ENCODE measurements at regions not wholly inside any gene's neighbourhood (a gene's known extent, or its start where the extent isn't known, plus 50 kb on each side); places are given as distances from the start of the nearest gene placed in this dataset.

- DNase-seq: no peak
- H3K27me3 ChIP-seq (ENCODE audit: control insufficient read depth, insufficient read depth, low read length): no peaks in the 10 kb centered on the region
- peaks cover 0 to 5% (median 0%) of the 10 kb centered on the region in 3 donors for H3K9me3 ChIP-seq (ENCODE audit: control insufficient read depth in 2 of 3, insufficient read depth in 1 of 3, low read length in 3 of 3)
- intact Hi-C loops (cut with DNase I): no loop called here
- no peak overlapping the region for H3K27ac ChIP-seq (ENCODE audit: low read depth in 2 of 2, low read length in 2 of 2)
- no peaks in the 10 kb centered on the region for H3K4me1 ChIP-seq (ENCODE audit: control insufficient read depth in 2 of 3, insufficient read depth in 2 of 3, low read depth in 1 of 3, low read length in 3 of 3)
- FAIRE-seq: no peak
- no peak overlapping the region for H3K9ac ChIP-seq (ENCODE audit: low read length in 3 of 3)
- H3K36me3 ChIP-seq (ENCODE audit: control insufficient read depth in 2 of 3, insufficient read depth in 3 of 3, low read length in 3 of 3): no peaks in the 10 kb centered on the region
- TF ChIP-seq, protein P1, sequence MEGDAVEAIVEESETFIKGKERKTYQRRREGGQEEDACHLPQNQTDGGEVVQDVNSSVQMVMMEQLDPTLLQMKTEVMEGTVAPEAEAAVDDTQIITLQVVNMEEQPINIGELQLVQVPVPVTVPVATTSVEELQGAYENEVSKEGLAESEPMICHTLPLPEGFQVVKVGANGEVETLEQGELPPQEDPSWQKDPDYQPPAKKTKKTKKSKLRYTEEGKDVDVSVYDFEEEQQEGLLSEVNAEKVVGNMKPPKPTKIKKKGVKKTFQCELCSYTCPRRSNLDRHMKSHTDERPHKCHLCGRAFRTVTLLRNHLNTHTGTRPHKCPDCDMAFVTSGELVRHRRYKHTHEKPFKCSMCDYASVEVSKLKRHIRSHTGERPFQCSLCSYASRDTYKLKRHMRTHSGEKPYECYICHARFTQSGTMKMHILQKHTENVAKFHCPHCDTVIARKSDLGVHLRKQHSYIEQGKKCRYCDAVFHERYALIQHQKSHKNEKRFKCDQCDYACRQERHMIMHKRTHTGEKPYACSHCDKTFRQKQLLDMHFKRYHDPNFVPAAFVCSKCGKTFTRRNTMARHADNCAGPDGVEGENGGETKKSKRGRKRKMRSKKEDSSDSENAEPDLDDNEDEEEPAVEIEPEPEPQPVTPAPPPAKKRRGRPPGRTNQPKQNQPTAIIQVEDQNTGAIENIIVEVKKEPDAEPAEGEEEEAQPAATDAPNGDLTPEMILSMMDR (IDR thresholded peaks at IDR 0.05; ENCODE audit: borderline replicate concordance, extremely low read depth, insufficient read depth): no peak
- H3K4me3 ChIP-seq (ENCODE audit: low read length in 3 of 3): no peak overlapping the region
These were observed 394.9 kb downstream of the BCL11B start for GRCh38 chr14:98877065-98877464.

GRCh38 chr14:98878282-98878681, 393.7 kb downstream of the BCL11B start:
- no peaks in the 10 kb centered on the region for H3K4me1 ChIP-seq (ENCODE audit: control insufficient read depth in 2 of 3, insufficient read depth in 2 of 3, low read depth in 1 of 3, low read length in 3 of 3)
- no peak for FAIRE-seq

GRCh38 chr14:98886982-98887381, 385.0 kb downstream of the BCL11B start:
- DNase-seq (no peak), FAIRE-seq (no peak)
- H3K9me3 ChIP-seq (ENCODE audit: control insufficient read depth in 2 of 3, insufficient read depth in 1 of 3, low read length in 3 of 3): peaks cover 0 to 2% (median 0%) of the 10 kb centered on the region in 3 donors
- H3K9ac ChIP-seq (ENCODE audit: low read length in 3 of 3): no peak overlapping the region
- H3K4me3 ChIP-seq (ENCODE audit: low read length in 3 of 3): no peak overlapping the region
- H3K36me3 ChIP-seq (ENCODE audit: control insufficient read depth in 2 of 3, insufficient read depth in 3 of 3, low read length in 3 of 3): no peaks in the 10 kb centered on the region
- no peaks in the 10 kb centered on the region for H3K4me1 ChIP-seq (ENCODE audit: control insufficient read depth in 2 of 3, insufficient read depth in 2 of 3, low read depth in 1 of 3, low read length in 3 of 3)
- TF ChIP-seq, protein P1 (IDR thresholded peaks at IDR 0.05; ENCODE audit: borderline replicate concordance, extremely low read depth, insufficient read depth): no peak
- no peaks in the 10 kb centered on the region for H3K27me3 ChIP-seq (ENCODE audit: control insufficient read depth, insufficient read depth, low read length)
- intact Hi-C loops (cut with DNase I): no loop called here
- H3K27ac ChIP-seq (ENCODE audit: low read depth in 2 of 2, low read length in 2 of 2): no peak overlapping the region

More at GRCh38 chr14:98878282-98878681, 393.7 kb downstream of the BCL11B start:
- H3K36me3 ChIP-seq (ENCODE audit: control insufficient read depth in 2 of 3, insufficient read depth in 3 of 3, low read length in 3 of 3): no peaks in the 10 kb centered on the region
- peaks cover 0 to 5% (median 0%) of the 10 kb centered on the region in 3 donors for H3K9me3 ChIP-seq (ENCODE audit: control insufficient read depth in 2 of 3, insufficient read depth in 1 of 3, low read length in 3 of 3)
- no peak for DNase-seq
- TF ChIP-seq, protein P1 (IDR thresholded peaks at IDR 0.05; ENCODE audit: borderline replicate concordance, extremely low read depth, insufficient read depth): no peak
- intact Hi-C loops (cut with DNase I): no loop called here
- no peak overlapping the region for H3K27ac ChIP-seq (ENCODE audit: low read depth in 2 of 2, low read length in 2 of 2)
- H3K9ac ChIP-seq (ENCODE audit: low read length in 3 of 3): no peak overlapping the region
- H3K27me3 ChIP-seq (ENCODE audit: control insufficient read depth, insufficient read depth, low read length): no peaks in the 10 kb centered on the region
- no peak overlapping the region for H3K4me3 ChIP-seq (ENCODE audit: low read length in 3 of 3)

DNA sequence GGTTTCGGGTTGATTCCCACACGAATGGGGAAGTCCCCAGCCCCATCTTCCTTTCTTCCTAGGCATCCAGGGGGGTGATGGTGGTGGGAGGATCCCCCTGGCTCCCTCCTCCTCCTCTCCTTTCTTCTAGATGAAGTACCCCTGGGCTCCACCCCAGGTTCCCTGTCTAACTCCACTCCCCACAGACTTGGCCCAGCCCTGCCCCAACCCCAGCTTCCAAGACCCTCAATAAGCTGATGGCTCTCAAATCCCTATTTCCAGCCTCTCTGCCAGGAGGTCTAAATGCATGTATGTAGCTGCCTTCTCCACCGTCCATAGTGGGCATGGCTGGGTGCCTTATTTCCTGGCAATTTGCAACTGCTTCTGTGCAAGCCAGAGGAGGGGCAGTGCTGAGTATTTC, 383.7 kb downstream of the BCL11B start:
- Histone ChIP-seq H3K4me1 (ENCODE audit: control insufficient read depth in 2 of 3, insufficient read depth in 2 of 3, low read depth in 1 of 3, low read length in 3 of 3) (no peaks in the 10 kb centered on the region), H3K9me3 (ENCODE audit: control insufficient read depth in 2 of 3, insufficient read depth in 1 of 3, low read length in 3 of 3) (peaks cover 0 to 2% (median 0%) of the 10 kb centered on the region in 3 donors), H3K9ac (ENCODE audit: low read length in 3 of 3) (no peak overlapping the region), H3K4me3 (ENCODE audit: low read length in 3 of 3) (no peak overlapping the region), H3K36me3 (ENCODE audit: control insufficient read depth in 2 of 3, insufficient read depth in 3 of 3, low read length in 3 of 3) (no peaks in the 10 kb centered on the region), H3K27me3 (ENCODE audit: control insufficient read depth, insufficient read depth, low read length) (no peaks in the 10 kb centered on the region), H3K27ac (ENCODE audit: low read depth in 2 of 2, low read length in 2 of 2) (no peak overlapping the region)
- intact Hi-C loops (cut with DNase I): no loop called here
- no peak for FAIRE-seq
- TF ChIP-seq, protein P1 (IDR thresholded peaks at IDR 0.05; ENCODE audit: borderline replicate concordance, extremely low read depth, insufficient read depth): no peak
- no peak for DNase-seq

Measured in kidney (tissue), 13 donors.